Kasumi-1 (cell line): ENCODE measurements at regions not wholly inside any gene's neighbourhood (a gene's known extent, or its start where the extent isn't known, plus 50 kb on each side); places are given as distances from the start of the nearest gene placed in this dataset.
"Not testable (repeated sequence)": the region's sequence is repeated elsewhere in the genome, so short reads cannot be mapped to it uniquely, and the experiment has no call there.

ENCODE experiments used
- DNase-seq, 2 experiments: peaks; one replicate each; lab custom pipeline; 2025; lab: John Stamatoyannopoulos, UW

DNA sequence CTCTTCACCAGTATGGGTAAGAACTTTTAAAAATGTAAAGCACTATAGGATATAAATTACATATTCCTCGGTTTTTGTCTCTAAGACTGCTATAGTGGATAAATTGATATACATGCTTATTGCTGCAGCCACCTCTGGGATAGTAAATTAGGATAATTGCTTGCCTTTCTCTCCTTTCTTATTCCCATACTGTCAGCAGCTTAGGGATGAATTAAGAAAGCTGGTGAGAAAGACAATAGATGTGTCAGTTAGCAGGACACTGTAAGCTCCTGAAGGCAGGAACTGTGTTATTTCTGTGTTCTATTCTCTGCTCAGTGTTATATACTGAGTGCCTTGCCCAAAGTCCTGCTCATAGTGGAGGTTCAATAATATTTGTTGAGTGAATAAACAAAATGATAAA lies 828.6 kb upstream of the ACVR2A start:
- no peak for DNase-seq

GRCh38 chr2:147015591-147015990 lies 829.2 kb upstream of the ACVR2A start:
- no peak for DNase-seq

DNA sequence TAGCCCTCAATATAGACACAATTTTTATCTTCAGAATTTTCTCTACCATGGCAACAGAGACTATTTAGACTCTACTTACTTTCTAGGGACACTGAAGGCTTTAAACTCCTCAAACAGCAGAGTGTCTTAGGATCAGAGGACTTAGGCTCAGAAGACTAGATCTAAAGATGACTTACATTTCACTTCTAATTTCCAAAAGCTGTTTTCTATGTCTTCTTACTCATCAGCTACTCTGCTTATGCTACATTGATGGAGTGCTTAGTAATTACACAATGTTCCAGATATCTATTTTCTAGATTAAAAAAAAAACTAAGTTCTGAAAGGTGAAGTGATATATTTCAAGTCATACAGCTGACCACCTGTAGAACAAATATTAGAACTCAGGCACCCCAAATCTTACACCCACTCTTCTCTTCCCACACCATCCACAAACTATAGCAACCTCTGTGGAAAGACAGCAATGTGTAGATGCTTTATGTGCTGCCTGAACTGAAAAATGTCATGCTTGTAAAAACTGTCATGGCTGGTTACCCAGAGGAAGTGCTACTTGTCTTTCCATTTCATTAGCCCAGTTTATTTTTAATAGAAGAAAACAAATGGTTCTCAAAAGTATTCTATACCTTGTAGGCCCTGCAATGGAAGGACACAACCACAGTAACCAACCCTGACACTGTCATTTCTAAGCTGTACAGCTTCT lies 831.0 kb upstream of the ACVR2A start:
- no peak for DNase-seq

DNA sequence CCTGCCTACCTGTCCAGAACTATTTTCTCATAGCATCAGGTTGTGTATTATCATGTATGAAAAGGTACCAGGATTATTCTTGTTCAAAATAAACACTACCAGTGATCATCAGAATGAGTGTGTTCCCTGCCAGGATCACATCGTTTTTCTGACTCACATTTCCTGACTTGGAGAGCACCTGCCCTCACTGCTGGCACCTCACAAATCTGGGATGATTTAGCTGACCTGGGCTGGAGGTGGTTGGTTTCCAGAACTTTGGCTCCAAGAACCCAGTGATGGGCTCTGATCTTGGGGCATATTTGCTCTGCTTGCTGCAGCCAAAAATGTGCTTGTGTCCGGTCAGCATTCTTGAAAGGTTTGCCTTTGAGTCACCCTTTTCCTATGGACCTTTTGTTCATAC lies 836.3 kb upstream of the ACVR2A start:
- no peak for DNase-seq

DNA sequence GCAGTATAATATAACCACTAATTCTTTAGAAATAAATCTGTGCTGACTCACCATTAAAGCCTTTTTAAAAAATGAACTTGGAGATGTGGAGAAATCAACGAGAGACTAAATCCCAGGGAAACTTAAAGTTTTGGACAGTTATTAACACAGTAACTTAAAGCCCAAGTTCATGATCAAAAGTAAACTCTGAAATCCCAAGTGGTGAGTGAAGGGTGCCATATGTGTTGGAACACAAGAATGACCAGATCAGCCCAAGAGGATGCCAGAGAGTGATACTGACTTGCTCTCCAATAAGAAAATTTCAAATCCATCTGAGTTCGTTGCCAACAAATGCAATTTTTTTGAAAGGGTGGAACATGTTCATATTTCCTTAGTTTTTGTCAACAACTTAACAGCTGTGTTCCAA lies 838.1 kb upstream of the ACVR2A start:
- DNase-seq, result no peak

DNA sequence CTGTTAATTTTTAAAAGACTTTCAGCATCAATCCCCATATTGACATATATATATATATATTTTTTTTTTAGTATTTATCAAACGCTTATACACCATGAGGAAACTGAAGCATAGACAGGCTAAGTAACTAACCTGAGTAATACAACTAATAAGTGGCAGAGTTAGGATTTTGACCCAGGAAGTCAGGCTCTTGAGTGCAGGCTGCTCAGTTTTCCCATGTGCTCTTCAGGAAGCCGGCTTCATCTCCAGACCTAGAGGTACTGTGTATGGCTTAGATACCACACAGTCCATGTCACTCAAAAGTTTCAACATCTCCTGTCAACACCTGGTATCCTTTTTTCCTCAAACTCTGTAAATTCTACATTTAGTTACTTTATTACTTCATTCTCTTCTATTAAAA lies 841.7 kb upstream of the ACVR2A start:
- DNase-seq, result no peak

- DNase-seq, result no peak
Measured at GRCh38 chr2:147002256-147002655, 842.6 kb upstream of the ACVR2A start.

- DNase-seq, result no peak
Measured at GRCh38 chr2:147001061-147001460, 843.8 kb upstream of the ACVR2A start.

DNA sequence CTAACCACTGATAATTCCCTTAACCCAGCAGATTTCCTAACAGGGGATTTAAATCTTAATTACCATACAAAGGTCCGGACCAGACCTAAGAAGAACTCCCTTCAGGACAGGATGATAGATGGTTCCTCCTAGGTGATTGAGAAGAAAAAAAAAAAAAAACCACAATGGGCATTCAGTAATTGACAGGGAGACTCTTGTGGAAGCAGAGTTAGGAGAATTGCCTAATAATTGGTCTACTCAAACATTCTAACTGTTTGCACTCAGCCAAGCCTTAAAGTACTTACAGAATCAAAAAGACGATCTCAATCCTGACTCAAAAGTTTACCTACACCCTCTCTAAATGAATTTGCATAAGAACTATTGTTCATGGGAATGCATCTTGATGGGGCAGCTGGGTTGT lies 844.7 kb upstream of the ACVR2A start:
- not testable (repeated sequence) for DNase-seq

DNA sequence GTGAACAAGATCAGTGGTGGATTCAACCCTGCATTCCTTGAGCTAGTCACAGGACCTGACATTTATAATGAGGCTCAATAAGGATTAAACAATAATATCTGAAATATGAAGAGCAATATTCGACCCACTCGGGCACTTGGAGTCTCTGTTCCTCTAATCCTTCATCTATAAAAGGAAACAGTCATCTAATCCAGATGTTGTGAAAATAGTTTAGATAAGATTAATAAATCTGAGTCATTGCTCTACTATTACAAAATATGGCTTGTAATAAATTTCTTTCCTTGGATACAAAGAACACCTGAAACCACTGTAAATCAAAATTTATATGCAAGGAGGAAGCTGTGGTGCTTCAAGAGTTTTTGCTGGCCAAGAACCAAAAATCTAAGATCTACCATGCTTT lies 846.9 kb upstream of the ACVR2A start:
- no peak for DNase-seq

DNA sequence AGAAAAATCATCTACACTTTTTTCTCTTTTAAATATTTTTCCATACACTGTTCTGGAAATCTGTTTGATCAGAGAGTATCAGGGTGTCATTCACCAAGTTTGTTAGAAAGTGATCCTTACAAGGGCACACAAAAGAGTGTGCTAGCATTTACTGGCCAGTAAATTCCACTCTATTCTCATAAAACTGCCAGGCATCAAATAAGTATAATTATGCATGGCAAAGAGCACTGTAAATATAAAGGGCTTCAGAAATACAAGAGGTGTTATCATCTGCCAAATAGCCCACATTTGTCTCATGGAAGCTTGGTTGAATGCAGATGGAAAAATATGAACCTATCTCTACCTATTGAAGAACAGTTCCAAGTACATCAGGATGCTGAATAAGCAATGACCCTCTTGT lies 847.3 kb upstream of the ACVR2A start:
- no peak for DNase-seq

DNA sequence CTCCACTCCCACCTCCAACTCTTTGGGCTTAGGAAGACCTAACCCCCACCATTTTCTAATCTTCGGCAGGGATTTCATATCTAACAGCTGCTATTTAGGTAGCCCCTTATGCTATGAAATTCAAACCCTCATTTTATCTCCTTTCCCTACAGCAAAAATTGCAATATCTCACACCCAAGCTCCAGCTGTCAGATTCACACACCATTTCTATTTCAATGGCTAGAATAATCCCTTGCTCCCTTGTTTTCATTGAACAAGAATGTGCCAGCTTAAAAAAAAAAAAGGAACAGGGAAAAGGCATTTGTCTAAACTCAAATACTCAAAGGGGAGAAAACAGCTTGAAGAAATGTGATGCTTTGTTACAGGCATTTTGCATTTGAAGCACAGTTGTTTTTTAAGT lies 850.6 kb upstream of the ACVR2A start:
- DNase-seq, result no peak

GRCh38 chr2:146992466-146992865 lies 852.4 kb upstream of the ACVR2A start:
- DNase-seq, result no peak

DNA sequence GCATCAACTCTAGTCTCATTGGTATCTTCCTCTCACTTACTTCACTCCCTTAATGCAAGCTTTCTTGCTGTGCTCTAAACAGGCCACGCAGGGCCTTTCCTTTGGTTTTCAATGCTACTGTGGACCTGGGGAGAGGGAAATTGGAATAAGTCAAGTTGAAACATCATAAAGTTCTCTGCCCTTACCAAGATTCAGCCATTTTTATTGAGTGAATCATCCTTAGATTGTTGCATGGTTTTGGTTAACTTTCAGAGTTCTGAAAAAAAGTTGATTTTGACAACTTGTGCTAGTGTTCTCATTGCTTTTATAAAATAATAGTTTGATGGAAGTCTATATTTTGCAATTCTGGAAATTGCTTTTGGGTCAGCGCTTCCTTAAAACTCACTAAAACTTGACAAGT lies 852.8 kb upstream of the ACVR2A start:
- no peak for DNase-seq

DNA sequence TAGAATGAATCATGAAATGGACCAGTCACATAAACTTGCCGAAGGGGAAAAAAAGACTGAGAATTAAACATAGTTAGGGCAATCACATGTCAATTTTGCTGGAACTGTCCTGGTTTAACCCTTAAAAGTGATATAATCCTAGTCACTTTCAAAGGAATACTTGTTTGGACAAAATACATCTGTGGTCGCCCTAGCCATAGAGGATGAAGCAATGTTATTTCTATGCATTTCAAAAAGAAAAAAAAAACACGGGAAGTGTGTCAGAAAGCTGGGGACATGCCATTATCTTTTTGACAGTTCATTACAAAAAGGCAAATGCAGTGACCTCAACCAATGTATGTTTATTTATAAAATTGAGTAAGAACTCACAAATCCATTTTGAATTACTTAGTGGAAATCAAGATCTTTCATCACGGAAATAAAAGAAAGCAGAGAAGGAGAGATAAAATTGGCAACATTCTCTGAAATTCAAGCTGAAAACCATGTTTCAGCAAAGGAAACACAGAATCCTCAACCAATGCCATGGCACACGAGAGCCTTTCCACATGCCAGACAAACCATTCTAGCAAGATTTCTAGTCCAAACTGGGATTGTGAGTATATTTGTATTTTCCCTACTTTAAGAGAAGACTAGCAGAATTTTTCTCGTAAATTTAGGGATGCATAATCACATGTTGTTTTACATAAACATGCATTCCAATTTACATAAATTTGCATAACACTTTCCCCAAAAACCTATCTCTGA lies 854.3 kb upstream of the ACVR2A start:
- no peak for DNase-seq

DNA sequence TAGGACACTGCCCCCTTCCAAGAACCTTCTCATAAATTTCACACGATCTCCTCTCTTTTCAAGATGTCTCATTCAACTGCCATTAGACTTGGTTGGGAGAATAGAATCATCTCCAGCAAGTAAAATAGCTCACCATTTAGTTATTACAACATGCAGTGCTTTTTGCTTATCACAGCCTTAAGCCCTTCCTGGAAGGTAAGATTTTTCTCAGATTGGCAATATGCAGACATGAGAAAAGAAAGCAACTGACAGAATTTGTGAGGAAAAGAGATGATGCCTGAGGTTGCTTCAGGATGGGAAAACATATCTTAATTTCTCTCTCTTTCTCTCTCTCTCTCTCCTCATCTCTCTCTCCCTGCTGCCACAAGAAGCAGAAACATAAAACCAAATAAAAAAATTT lies 855.1 kb upstream of the ACVR2A start:
- DNase-seq, result no peak

GRCh38 chr2:146987996-146988395 lies 856.8 kb upstream of the ACVR2A start:
- no peak for DNase-seq

GRCh38 chr2:146986161-146986560 lies 858.7 kb upstream of the ACVR2A start:
- no peak for DNase-seq

GRCh38 chr2:146985753-146986152 lies 859.1 kb upstream of the ACVR2A start:
- DNase-seq, result no peak

GRCh38 chr2:146984014-146984413 lies 860.8 kb upstream of the ACVR2A start:
- no peak for DNase-seq

- DNase-seq, result peak; percentile 18 to 26
Measured at GRCh38 chr2:146982393-146982846, 862.4 kb upstream of the ACVR2A start.

DNA sequence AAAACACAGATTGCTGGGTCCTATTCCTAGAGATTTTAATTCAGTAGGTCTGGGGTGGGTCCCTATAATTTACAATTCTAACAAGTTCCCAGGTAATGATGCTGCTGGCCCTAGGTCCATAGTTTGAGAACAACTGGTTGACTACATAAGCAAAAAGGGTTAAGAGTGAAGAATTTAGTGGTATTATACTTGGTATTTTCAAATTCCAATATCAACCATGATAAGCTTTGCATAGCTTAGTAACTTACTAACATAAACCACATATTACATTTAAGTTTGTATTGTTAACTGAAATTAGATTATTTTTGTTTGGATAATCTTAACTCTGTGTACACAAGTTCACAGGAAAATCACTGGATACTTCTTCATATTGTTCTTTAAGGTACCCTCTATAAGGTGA lies 862.9 kb upstream of the ACVR2A start:
- no peak for DNase-seq

DNA sequence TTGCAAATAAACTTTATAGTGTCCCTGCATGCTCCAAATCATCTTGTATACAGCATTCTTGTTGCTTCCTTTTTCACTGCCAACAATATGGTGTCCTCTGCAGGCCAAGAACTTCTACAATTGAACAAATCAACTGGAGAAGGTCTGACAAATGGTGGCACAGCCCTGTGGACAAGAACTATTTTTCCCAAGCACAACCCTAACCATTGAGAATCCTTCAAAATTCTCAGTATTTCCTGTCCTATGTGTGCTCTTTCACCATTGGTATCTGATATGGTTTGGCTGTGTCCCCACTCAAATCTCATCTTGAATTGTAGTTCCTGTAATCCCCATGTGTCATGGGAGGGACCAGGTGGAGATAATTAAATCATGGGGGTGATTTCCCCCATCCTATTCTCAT lies 865.1 kb upstream of the ACVR2A start:
- no peak for DNase-seq
